ENCODE measurements at regions not wholly inside any gene's neighbourhood (a gene's known extent, or its start where the extent isn't known, plus 50 kb on each side); places are given as distances from the start of the nearest gene placed in this dataset.

DNA sequence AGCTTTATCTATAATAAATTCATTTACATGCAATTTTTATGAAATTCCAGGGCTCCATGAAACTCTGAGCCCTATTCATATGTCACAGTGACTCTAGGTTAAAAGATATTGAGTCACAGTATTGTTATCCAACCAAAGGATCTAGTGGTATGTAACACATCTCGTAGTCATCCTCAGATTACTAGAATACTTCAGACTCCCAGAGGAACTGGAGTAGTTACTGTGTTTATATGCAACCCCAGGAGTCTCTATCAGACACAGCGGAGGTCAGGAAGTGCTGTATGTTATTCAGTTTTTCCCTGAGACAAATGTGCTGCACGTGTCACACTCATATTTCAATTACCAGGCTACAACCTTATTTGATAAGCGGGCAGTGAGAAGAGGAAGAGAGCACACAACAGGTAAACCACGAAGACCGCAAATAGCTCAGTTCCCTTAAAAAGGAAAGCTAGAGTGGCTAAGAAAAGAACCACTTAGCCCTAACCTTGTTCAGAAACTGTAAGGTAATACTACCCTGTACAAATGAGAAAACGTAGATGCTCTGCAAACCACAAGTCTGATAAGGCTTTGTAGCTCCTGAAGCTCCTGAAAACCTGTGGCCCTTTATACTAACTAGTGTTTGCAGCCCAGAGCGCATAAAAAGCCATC lies 114.0 kb upstream of the CNTNAP2 start (continued):
- TF ChIP-seq ZBTB33 (IDR thresholded peaks at IDR 0.05; ENCODE audit: extremely low read depth, insufficient replicate concordance, low read length): no peak
- no peak for TF ChIP-seq FOSL1 (IDR thresholded peaks at IDR 0.05; ENCODE audit: low read depth)
- TF ChIP-seq YY1 (IDR thresholded peaks at IDR 0.05; ENCODE audit: extremely low read depth, insufficient replicate concordance, low read depth, low read length): no peak
- no peak for TF ChIP-seq CEBPB (IDR thresholded peaks at IDR 0.05; ENCODE audit: low read depth)
- no peak for TF ChIP-seq MAX (IDR thresholded peaks at IDR 0.05)
- TF ChIP-seq EGR1 (IDR thresholded peaks at IDR 0.05; ENCODE audit: low read depth): no peak
- TF ChIP-seq, protein P1, sequence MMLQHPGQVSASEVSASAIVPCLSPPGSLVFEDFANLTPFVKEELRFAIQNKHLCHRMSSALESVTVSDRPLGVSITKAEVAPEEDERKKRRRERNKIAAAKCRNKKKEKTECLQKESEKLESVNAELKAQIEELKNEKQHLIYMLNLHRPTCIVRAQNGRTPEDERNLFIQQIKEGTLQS (IDR thresholded peaks at IDR 0.05): no peak
- TF ChIP-seq CBX3 (IDR thresholded peaks at IDR 0.05; ENCODE audit: low read depth): no peak
- TF ChIP-seq SRF (IDR thresholded peaks at IDR 0.05; ENCODE audit: low read depth): no peak
- TF ChIP-seq JUND (IDR thresholded peaks at IDR 0.05): no peak

GRCh38 chr7:146002008-146002407 lies 114.6 kb upstream of the CNTNAP2 start:
- intact Hi-C loops (cut with micrococcal nuclease): no loop called here
- no peak overlapping the region for H3K4me2 ChIP-seq (ENCODE audit: low read length)
- H3K36me3 ChIP-seq (ENCODE audit: control insufficient read depth in 1 of 2, insufficient read depth in 2 of 2, low read length in 2 of 2): no peaks in the 10 kb centered on the region
- no TSS peak for BruUV-seq (replicated peaks)
- ChIA-PET RAD21 (ENCODE audit: low non-redundant PET in 1 of 2, low total read pairs in 2 of 2, uncharacterized antibody in 2 of 2, unreplicated experiment in 2 of 2) (no interaction called here), CTCF (no interaction called here), POLR2A (no interaction called here)
- H3K9me3 ChIP-seq (ENCODE audit: control insufficient read depth in 1 of 2, insufficient read depth in 1 of 2, low read depth in 1 of 2, low read length in 2 of 2): peaks cover 7 to 33% of the 10 kb centered on the region in 2 experiments; a peak in 2 of 4 replicates
- DNase-seq (ENCODE audit: low read depth, low spot score) (no peak), ATAC-seq (no peak)
- H3K9ac ChIP-seq (ENCODE audit: low read length): no peak overlapping the region
- no peak overlapping the region for H3K4me3 ChIP-seq (replicated peaks in 1 of 2; ENCODE audit: low read depth in 1 of 2, low read length in 2 of 2)
- H4K20me1 ChIP-seq (ENCODE audit: insufficient read depth): no peaks in the 10 kb centered on the region; the same call in 1 of the 2 replicates
- no peak overlapping the region for H3K27ac ChIP-seq (ENCODE audit: low read depth, low read length)
- no peak overlapping the region for H2AFZ ChIP-seq (ENCODE audit: low read depth, low read length, poor library complexity, severe bottlenecking)
- no peaks in the 10 kb centered on the region for H3K9me2 ChIP-seq (ENCODE audit: insufficient read depth)
- no peaks in the 10 kb centered on the region for H3K27me3 ChIP-seq (ENCODE audit: insufficient read depth, low read length)
- H3K4me1 ChIP-seq (ENCODE audit: control insufficient read depth in 1 of 2, insufficient read depth in 2 of 2, low read length in 2 of 2): no peaks in the 10 kb centered on the region
- H3K79me2 ChIP-seq (ENCODE audit: insufficient read depth, low read length): no peaks in the 10 kb centered on the region
- TF ChIP-seq SP1 (IDR thresholded peaks at IDR 0.05; ENCODE audit: low read depth) (no peak), EZH2phosphoT487 (IDR thresholded peaks at IDR 0.05; ENCODE audit: borderline replicate concordance) (no peak), CBX3 (IDR thresholded peaks at IDR 0.05; ENCODE audit: low read depth) (no peak), ZBTB33 (IDR thresholded peaks at IDR 0.05; ENCODE audit: extremely low read depth, insufficient replicate concordance, low read length) (no peak), POLR2A (IDR thresholded peaks at IDR 0.05; ENCODE audit: borderline replicate concordance, extremely low read depth, insufficient read depth, insufficient read length) (no peak), REST (IDR thresholded peaks at IDR 0.05; ENCODE audit: low read depth) (no peak), YY1 (IDR thresholded peaks at IDR 0.05; ENCODE audit: extremely low read depth, insufficient replicate concordance, low read depth, low read length) (no peak), SIN3A (IDR thresholded peaks at IDR 0.05; ENCODE audit: low read depth) (no peak), FOSL1 (IDR thresholded peaks at IDR 0.05; ENCODE audit: low read depth) (no peak), TCF7L2 (IDR thresholded peaks at IDR 0.05; ENCODE audit: borderline replicate concordance, extremely low read depth, insufficient read depth, insufficient read length) (no peak), SRF (IDR thresholded peaks at IDR 0.05; ENCODE audit: low read depth) (no peak), POLR2AphosphoS5 (IDR thresholded peaks at IDR 0.05; ENCODE audit: low read depth, low read length) (no peak)

Measured in HCT116 (cell line).